Lower lobe of right lung (tissue), 2 donors: ENCODE measurements at regions not wholly inside any gene's neighbourhood (a gene's known extent, or its start where the extent isn't known, plus 50 kb on each side); places are given as distances from the start of the nearest gene placed in this dataset.

Experiments used
- ATAC-seq, 2 donors: fragments of 200-7000 bp; cut with Tn5 transposase; one replicate each; pipeline ENCODE4 v1.9.1; 2020 to 2022; ENCODE audit warnings: mild to moderate bottlenecking in 2 of 2, moderate library complexity in 2 of 2
- DNase-seq: peaks from one replicate; pipeline ENCODE4 v3.0.0-alpha.2; 2020
- H3K27ac ChIP-seq: fragments of 200-600 bp; one replicate; pipeline ENCODE4 v1.8.0; 2022
- H3K27me3 ChIP-seq: fragments of 200-600 bp; one replicate; pipeline ENCODE4 v1.8.0; 2022; ENCODE audit warnings: low read depth
- H3K36me3 ChIP-seq: fragments of 200-600 bp; one replicate; pipeline ENCODE4 v1.8.0; 2022; ENCODE audit warnings: mild to moderate bottlenecking
- H3K4me1 ChIP-seq: fragments of 200-600 bp; one replicate; pipeline ENCODE4 v1.8.0; 2022
- H3K4me3 ChIP-seq: fragments of 200-600 bp; one replicate; pipeline ENCODE4 v1.8.0; 2022; ENCODE audit warnings: mild to moderate bottlenecking
- H3K9me3 ChIP-seq: fragments of 200-600 bp; one replicate; pipeline ENCODE4 v1.8.0; 2022
- intact Hi-C: fragments of 100-400 bp; cut with DNase I; formaldehyde crosslinking; loops from one replicate; pipeline ENCODE4 v1.11.0; 2022
- TF ChIP-seq, protein P1 (sequence below): fragments of 200-600 bp; IDR thresholded peaks from one replicate; pipeline ENCODE4 v1.8.0; 2022; ENCODE audit warnings: antibody characterized with exemption, mild to moderate bottlenecking
- donor health status: DM: no; HTN: yes; CAD: no; lungs with severe emphysema.

DNA sequence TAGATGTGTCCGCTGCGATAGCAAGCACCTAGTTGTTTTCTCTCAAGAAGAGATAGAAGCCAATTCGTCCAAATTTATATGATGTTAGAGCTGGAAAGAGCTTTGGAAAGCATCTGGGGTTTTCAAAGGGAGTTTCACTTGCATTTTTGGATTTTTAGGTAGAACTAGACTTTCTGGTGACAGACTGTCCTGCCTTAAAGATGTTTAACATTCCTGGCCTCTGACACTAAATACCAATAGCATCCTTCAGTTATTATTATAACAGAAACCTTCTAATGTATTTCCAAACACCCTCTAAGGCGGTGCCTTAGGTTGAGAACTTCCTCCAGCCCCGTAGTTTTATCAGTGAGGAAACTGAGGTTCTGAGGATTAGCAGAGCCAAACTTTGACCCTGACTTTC lies 305.3 kb downstream of the SATB1 start:
- no peaks in the 10 kb centered on the region for H3K4me1 ChIP-seq
- H3K9me3 ChIP-seq = no peaks in the 10 kb centered on the region
- no peak overlapping the region for H3K4me3 ChIP-seq
- no peaks in the 10 kb centered on the region for H3K27me3 ChIP-seq
- TF ChIP-seq, protein P1, sequence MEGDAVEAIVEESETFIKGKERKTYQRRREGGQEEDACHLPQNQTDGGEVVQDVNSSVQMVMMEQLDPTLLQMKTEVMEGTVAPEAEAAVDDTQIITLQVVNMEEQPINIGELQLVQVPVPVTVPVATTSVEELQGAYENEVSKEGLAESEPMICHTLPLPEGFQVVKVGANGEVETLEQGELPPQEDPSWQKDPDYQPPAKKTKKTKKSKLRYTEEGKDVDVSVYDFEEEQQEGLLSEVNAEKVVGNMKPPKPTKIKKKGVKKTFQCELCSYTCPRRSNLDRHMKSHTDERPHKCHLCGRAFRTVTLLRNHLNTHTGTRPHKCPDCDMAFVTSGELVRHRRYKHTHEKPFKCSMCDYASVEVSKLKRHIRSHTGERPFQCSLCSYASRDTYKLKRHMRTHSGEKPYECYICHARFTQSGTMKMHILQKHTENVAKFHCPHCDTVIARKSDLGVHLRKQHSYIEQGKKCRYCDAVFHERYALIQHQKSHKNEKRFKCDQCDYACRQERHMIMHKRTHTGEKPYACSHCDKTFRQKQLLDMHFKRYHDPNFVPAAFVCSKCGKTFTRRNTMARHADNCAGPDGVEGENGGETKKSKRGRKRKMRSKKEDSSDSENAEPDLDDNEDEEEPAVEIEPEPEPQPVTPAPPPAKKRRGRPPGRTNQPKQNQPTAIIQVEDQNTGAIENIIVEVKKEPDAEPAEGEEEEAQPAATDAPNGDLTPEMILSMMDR = no peak
- H3K36me3 ChIP-seq = no peaks in the 10 kb centered on the region
- H3K27ac ChIP-seq = no peak overlapping the region
- ATAC-seq (no peak), DNase-seq (no peak)
- intact Hi-C loops = no loop called here

DNA sequence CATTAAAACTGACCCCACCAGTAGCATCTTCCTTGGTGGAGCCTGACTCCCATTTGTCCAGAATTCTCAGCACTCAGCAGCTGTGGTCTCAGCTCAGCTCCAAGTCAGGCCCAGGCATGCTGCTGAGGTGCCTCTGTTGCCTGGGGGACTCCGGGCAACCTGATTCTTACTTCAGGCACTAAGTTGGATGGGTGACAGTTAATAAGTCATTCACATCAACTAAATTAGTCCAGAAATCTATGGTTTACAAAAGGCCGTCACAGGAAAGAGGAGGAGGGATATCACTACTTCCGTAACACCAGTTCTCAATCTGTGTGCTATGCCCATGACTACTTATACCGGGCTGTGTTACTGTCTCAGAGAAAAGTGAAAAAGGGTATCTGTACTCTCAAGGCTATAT lies 310.2 kb downstream of the SATB1 start:
- Histone ChIP-seq H3K27ac (no peak overlapping the region), H3K4me3 (no peak overlapping the region), H3K36me3 (no peaks in the 10 kb centered on the region), H3K9me3 (no peaks in the 10 kb centered on the region), H3K4me1 (no peaks in the 10 kb centered on the region), H3K27me3 (no peaks in the 10 kb centered on the region)
- TF ChIP-seq, protein P1 = no peak
- intact Hi-C loops = no loop called here
- ATAC-seq (no peak), DNase-seq (no peak)

DNA sequence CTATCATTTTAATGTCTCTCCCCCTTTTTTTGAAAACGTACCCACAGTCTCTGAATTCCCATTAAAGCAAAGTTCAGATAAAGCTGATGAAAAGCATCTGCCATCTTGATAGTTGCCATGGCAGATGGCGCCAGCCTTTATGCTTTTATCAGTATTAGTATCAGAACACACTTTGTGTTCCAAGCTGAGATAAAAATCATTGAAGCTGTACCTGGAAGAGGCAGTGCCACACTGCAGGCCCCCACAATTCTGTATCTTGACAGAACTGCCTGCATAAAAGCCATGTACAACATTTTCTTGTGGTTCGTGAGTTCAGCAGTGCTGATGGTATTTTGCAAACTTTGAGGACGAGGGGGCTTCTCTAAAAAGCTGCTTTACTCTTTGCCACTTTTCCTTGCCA lies 311.7 kb downstream of the SATB1 start:
- Histone ChIP-seq H3K9me3 (no peaks in the 10 kb centered on the region), H3K27ac (no peak overlapping the region), H3K27me3 (no peaks in the 10 kb centered on the region), H3K4me3 (no peak overlapping the region), H3K36me3 (no peaks in the 10 kb centered on the region), H3K4me1 (no peaks in the 10 kb centered on the region)
- no peak for DNase-seq
- no peak for ATAC-seq
- intact Hi-C loops = no loop called here
- TF ChIP-seq, protein P1 = no peak

DNA sequence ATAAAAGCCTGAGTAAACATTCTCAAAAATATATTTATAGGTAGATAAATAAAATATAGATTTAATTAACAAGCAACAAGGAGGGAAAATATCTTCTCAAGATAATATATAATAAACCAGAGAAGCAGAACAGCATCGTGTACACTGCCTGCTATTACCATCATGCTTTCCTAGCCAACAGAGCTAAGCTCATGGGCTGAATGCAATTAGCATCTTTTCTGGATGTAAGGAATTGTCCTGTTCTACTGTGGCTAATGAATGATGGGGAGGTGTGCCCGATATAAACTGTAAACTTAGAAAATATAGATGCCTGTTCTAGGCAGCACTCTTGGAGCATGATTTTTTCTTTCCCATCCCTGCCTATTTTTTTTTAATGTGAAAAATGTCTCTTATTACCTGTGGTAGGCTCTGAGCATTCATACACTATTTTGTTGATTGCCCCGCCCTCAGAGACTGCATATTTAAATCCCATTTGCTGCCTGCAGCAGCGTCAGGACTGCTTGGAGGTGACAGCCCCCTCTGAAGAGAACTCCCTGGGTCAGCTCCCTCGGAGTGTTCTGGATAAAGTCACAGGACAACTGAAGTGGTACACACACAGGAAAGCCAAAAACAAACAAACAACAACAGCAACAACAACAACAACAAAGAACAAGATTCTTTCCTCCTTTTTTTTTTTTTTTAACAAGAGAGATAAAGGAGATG lies 312.3 kb downstream of the SATB1 start:
- Histone ChIP-seq H3K27me3 (no peaks in the 10 kb centered on the region), H3K27ac (no peak overlapping the region), H3K4me1 (no peaks in the 10 kb centered on the region), H3K4me3 (no peak overlapping the region), H3K9me3 (no peaks in the 10 kb centered on the region), H3K36me3 (no peaks in the 10 kb centered on the region)
- ATAC-seq (no peak), DNase-seq (no peak)
- intact Hi-C loops = no loop called here
- TF ChIP-seq, protein P1 = no peak

DNA sequence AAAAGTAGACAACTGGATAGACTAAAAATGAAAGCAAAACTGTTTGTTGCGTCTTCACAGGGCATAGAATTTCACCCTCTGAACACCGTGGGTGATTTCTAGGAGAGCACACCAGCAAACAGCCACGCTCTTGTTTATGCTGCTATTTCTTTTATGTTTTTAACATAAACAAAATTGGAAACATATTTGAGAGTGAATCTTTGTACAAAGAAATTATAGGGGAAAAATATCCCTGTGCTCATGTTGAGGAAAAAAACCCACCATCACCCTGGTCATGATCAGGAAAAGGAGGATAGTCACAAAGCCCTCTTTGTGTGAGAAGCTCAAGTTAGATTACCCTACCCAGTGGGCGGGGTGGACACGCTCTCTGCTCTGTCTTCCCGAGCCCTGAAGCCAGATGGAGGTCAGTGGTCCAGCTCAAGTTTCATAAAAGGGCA lies 313.3 kb downstream of the SATB1 start:
- Histone ChIP-seq H3K27ac (no peak overlapping the region), H3K27me3 (no peaks in the 10 kb centered on the region), H3K4me1 (no peaks in the 10 kb centered on the region), H3K36me3 (no peaks in the 10 kb centered on the region), H3K9me3 (no peaks in the 10 kb centered on the region), H3K4me3 (no peak overlapping the region)
- TF ChIP-seq, protein P1 = no peak
- intact Hi-C loops = no loop called here
- no peak for ATAC-seq
- DNase-seq = no peak
